Vagina (tissue), 2 donors: ENCODE measurements at regions not wholly inside any gene's neighbourhood (a gene's known extent, or its start where the extent isn't known, plus 50 kb on each side); places are given as distances from the start of the nearest gene placed in this dataset.
"Not testable (repeated sequence)": the region's sequence is repeated elsewhere in the genome, so short reads cannot be mapped to it uniquely, and the experiment has no call there.

Source experiments
- DNase-seq, 2 donors: peaks; one replicate each; pipeline ENCODE4 v3.0.0-alpha.2; 2017; ENCODE audit errors: extremely low spot score in 2 of 2
- H3K27ac ChIP-seq: fragments of 200-600 bp; sonication (generic); one replicate; pipeline ENCODE4 v1.5.1; 2019
- H3K27me3 ChIP-seq: fragments of 200-600 bp; sonication (generic); one replicate; pipeline ENCODE4 v1.5.1; 2019
- H3K36me3 ChIP-seq, 2 donors: fragments of 200-600 bp; sonication (generic); one replicate each; pipeline ENCODE4 v1.5.1; 2017 to 2019
- H3K4me1 ChIP-seq: fragments of 200-600 bp; sonication (generic); one replicate; pipeline ENCODE4 v1.5.1; 2019
- H3K4me3 ChIP-seq, 2 donors: fragments of 200-600 bp; sonication (generic); 1 replicate in 1 of 2; 2 replicates in 1 of 2; pipeline ENCODE4 v1.5.1; 2016 to 2019
- H3K9me3 ChIP-seq: fragments of 200-600 bp; sonication (generic); one replicate; pipeline ENCODE4 v1.5.1; 2019
- CTCF ChIP-seq, 3 experiments: fragments of 450-650 bp in 2 of 3; fragments of 200-600 bp in 1 of 3; sonication (generic) in 1 of 3; IDR thresholded peaks; one replicate each; pipeline ENCODE4 v1.5.1; 2017 to 2019; ENCODE audit warnings: antibody characterized with exemption in 3 of 3, mild to moderate bottlenecking in 2 of 3, moderate library complexity in 2 of 3
- POLR2A ChIP-seq, 2 donors: fragments of 450-650 bp; IDR thresholded peaks; one replicate each; pipeline ENCODE4 v1.6.1; 2017; ENCODE audit warnings: antibody characterized with exemption in 2 of 2, mild to moderate bottlenecking in 2 of 2, moderate library complexity in 2 of 2
- POLR2AphosphoS5 ChIP-seq, 2 donors: sonication (generic); formaldehyde crosslinking; IDR thresholded peaks; one replicate each; pipeline ENCODE4 v1.9.0; 2017; ENCODE audit warnings: antibody characterized with exemption in 2 of 2, mild to moderate bottlenecking in 2 of 2, low read depth in 1 of 2; ENCODE audit not compliant: insufficient read depth in 1 of 2
- intact Hi-C: fragments of 100-400 bp; cut with DNase I; formaldehyde crosslinking; loops from one replicate; pipeline ENCODE4 v1.15.1; 2023

- H3K4me1 ChIP-seq, result no peaks in the 10 kb centered on the region
- H3K27ac ChIP-seq, result no peak overlapping the region
- TF ChIP-seq POLR2AphosphoS5 (IDR thresholded peaks at IDR 0.05; ENCODE audit: insufficient read depth in 1 of 2, low read depth in 1 of 2), result no peak
- no peak for TF ChIP-seq POLR2A (IDR thresholded peaks at IDR 0.05)
- TF ChIP-seq CTCF (IDR thresholded peaks at IDR 0.05), result no peak
- H3K27me3 ChIP-seq, result no peaks in the 10 kb centered on the region
- no peaks in the 10 kb centered on the region for H3K36me3 ChIP-seq
- no peaks in the 10 kb centered on the region for H3K9me3 ChIP-seq
- intact Hi-C loops, result no loop called here
- DNase-seq, result no peak
- no peak overlapping the region for H3K4me3 ChIP-seq
These were observed 301.1 kb downstream of the INHBA start for GRCh38 chr7:41401833-41402232.

- Histone ChIP-seq H3K27ac (no peak overlapping the region), H3K4me3 (no peak overlapping the region), H3K36me3 (no peaks in the 10 kb centered on the region), H3K4me1 (no peaks in the 10 kb centered on the region), H3K9me3 (no peaks in the 10 kb centered on the region), H3K27me3 (no peaks in the 10 kb centered on the region)
- intact Hi-C loops, result no loop called here
- DNase-seq, result no peak
- no peak for TF ChIP-seq POLR2A (IDR thresholded peaks at IDR 0.05)
- TF ChIP-seq POLR2AphosphoS5 (IDR thresholded peaks at IDR 0.05; ENCODE audit: insufficient read depth in 1 of 2, low read depth in 1 of 2), result no peak
- TF ChIP-seq CTCF (IDR thresholded peaks at IDR 0.05), result no peak
These were observed 303.7 kb downstream of the INHBA start for GRCh38 chr7:41399171-41399570.

- Histone ChIP-seq H3K9me3 (no peaks in the 10 kb centered on the region), H3K4me3 (no peak overlapping the region), H3K36me3 (no peaks in the 10 kb centered on the region), H3K27me3 (no peaks in the 10 kb centered on the region), H3K4me1 (no peaks in the 10 kb centered on the region), H3K27ac (no peak overlapping the region)
- no peak for DNase-seq
- intact Hi-C loops, result no loop called here
- no peak for TF ChIP-seq POLR2AphosphoS5 (IDR thresholded peaks at IDR 0.05; ENCODE audit: insufficient read depth in 1 of 2, low read depth in 1 of 2)
- no peak for TF ChIP-seq CTCF (IDR thresholded peaks at IDR 0.05)
- no peak for TF ChIP-seq POLR2A (IDR thresholded peaks at IDR 0.05)
These were observed 311.1 kb downstream of the INHBA start for GRCh38 chr7:41391818-41392217.

DNA sequence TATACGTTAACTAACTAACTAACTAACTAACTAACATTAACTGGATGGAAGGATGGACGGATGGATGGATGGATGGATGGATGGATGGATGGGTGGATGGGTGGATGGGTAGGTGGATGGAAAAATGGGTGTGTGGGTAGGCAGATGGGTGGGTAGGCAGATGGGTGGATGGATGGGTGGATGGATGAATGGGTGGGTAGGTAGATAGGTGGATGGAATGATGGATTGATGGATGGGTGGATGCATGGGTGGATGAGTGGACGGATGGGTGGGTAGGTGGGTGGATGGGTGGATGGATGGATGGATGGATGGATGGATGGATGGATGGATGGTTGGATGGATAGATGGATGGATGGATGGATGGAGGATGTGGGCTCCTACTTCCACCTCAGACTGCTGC, 314.0 kb downstream of the INHBA start:
- H3K27ac ChIP-seq, H3K36me3 ChIP-seq, intact Hi-C loops, H3K4me1 ChIP-seq, H3K27me3 ChIP-seq, DNase-seq, H3K9me3 ChIP-seq, H3K4me3 ChIP-seq: not testable (repeated sequence)

DNA sequence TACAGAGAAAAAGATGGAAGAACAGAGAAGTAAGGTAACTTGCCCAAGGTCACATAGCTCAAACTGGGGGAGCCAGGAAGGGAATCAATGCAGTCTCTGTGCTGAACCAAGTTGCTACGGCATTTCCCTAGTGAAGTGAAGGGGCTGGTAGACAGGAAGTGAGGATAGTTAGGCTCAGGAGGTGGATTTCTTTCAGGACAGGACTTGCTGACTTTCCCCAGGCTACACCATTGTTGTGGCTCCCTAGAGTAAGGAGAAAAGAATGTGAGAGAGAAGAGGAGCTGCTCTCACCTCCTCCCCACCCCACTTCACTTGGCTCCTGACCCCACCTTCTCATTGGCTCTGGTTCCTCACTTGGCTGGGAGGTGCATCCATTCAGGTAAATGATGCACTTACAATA, 316.9 kb downstream of the INHBA start:
- TF ChIP-seq POLR2A (IDR thresholded peaks at IDR 0.05) (no peak), CTCF (IDR thresholded peaks at IDR 0.05) (no peak), POLR2AphosphoS5 (IDR thresholded peaks at IDR 0.05; ENCODE audit: insufficient read depth in 1 of 2, low read depth in 1 of 2) (no peak)
- H3K4me1 ChIP-seq, result no peaks in the 10 kb centered on the region
- no peak overlapping the region for H3K27ac ChIP-seq
- no peak overlapping the region for H3K4me3 ChIP-seq
- DNase-seq, result no peak
- H3K27me3 ChIP-seq, result no peaks in the 10 kb centered on the region
- no peaks in the 10 kb centered on the region for H3K9me3 ChIP-seq
- intact Hi-C loops, result no loop called here
- H3K36me3 ChIP-seq, result no peaks in the 10 kb centered on the region

- H3K27me3 ChIP-seq, result no peaks in the 10 kb centered on the region
- H3K4me1 ChIP-seq, result no peaks in the 10 kb centered on the region
- intact Hi-C loops, result no loop called here
- H3K36me3 ChIP-seq, result no peaks in the 10 kb centered on the region
- no peak for TF ChIP-seq CTCF (IDR thresholded peaks at IDR 0.05)
- no peak for TF ChIP-seq POLR2A (IDR thresholded peaks at IDR 0.05)
- TF ChIP-seq POLR2AphosphoS5 (IDR thresholded peaks at IDR 0.05; ENCODE audit: insufficient read depth in 1 of 2, low read depth in 1 of 2), result no peak
- H3K4me3 ChIP-seq, result no peak overlapping the region
- no peak for DNase-seq
- H3K9me3 ChIP-seq, result no peaks in the 10 kb centered on the region
- no peak overlapping the region for H3K27ac ChIP-seq
These were observed 318.5 kb downstream of the INHBA start for GRCh38 chr7:41384418-41384817.
